RWPE2 (cell line): ENCODE measurements at regions not wholly inside any gene's neighbourhood (a gene's known extent, or its start where the extent isn't known, plus 50 kb on each side); places are given as distances from the start of the nearest gene placed in this dataset.

Experiments used
- ATAC-seq: fragments of 200-7000 bp; cut with Tn5 transposase; 3 replicates; pipeline ENCODE4 v1.9.1; 2021; ENCODE audit warnings: low read depth
- DNase-seq: peaks from one replicate; pipeline ENCODE4 v3.0.0-alpha.2; 2020; ENCODE audit warnings: low spot score
- H3K27ac ChIP-seq: fragments of 450-650 bp; 2 replicates; pipeline ENCODE4 v1.5.1; 2017; ENCODE audit warnings: mild to moderate bottlenecking; ENCODE audit not compliant: poor library complexity, severe bottlenecking
- H3K27me3 ChIP-seq: fragments of 250-450 bp; sonication (Bioruptor Pico); 2 replicates; pipeline ENCODE4 v1.5.1; 2021; ENCODE audit warnings: mild to moderate bottlenecking, moderate library complexity; ENCODE audit not compliant: insufficient read depth, poor library complexity, severe bottlenecking
- H3K36me3 ChIP-seq: fragments of 250-450 bp; sonication (Bioruptor Pico); 2 replicates; pipeline ENCODE4 v1.5.1; 2020; ENCODE audit warnings: low read depth, mild to moderate bottlenecking, moderate library complexity
- H3K4me1 ChIP-seq: fragments of 250-450 bp; sonication (Bioruptor Pico); 2 replicates; pipeline ENCODE4 v1.5.1; 2021; ENCODE audit warnings: mild to moderate bottlenecking, moderate library complexity; ENCODE audit not compliant: insufficient read depth, poor library complexity, severe bottlenecking
- H3K4me3 ChIP-seq: fragments of 250-450 bp; sonication (Bioruptor Pico); 2 replicates; pipeline ENCODE4 v1.5.1; 2021; ENCODE audit warnings: mild to moderate bottlenecking, moderate library complexity; ENCODE audit not compliant: severe bottlenecking
- H3K9me3 ChIP-seq: fragments of 250-450 bp; sonication (Bioruptor Pico); 2 replicates; pipeline ENCODE4 v1.5.1; 2021; ENCODE audit warnings: mild to moderate bottlenecking, moderate library complexity; ENCODE audit not compliant: severe bottlenecking
- CTCF ChIP-seq: fragments of 450-650 bp; IDR thresholded peaks from one replicate; pipeline ENCODE4 v1.5.1; 2017; ENCODE audit warnings: mild to moderate bottlenecking, moderate library complexity; ENCODE audit not compliant: poor library complexity, severe bottlenecking

- no peak for TF ChIP-seq CTCF
- no peaks in the 10 kb centered on the region for H3K4me1 ChIP-seq
- no peaks in the 10 kb centered on the region for H3K9me3 ChIP-seq
- no peak overlapping the region for H3K4me3 ChIP-seq
- no peaks in the 10 kb centered on the region for H3K36me3 ChIP-seq
- no peak overlapping the region for H3K27ac ChIP-seq
- DNase-seq (no peak), ATAC-seq (no peak)
- no peaks in the 10 kb centered on the region for H3K27me3 ChIP-seq
Observed at GRCh38 chr2:100632759-100633158, 70.0 kb downstream of the PDCL3 start.

GRCh38 chr2:100639588-100640390 is 77.0 kb downstream of the PDCL3 start:
- DNase-seq, result no peak
- no peak for ATAC-seq
- Histone ChIP-seq H3K27me3 (no peaks in the 10 kb centered on the region), H3K9me3 (no peaks in the 10 kb centered on the region), H3K4me1 (no peaks in the 10 kb centered on the region), H3K4me3 (no peak overlapping the region), H3K36me3 (no peaks in the 10 kb centered on the region), H3K27ac (no peak overlapping the region)
- no peak for TF ChIP-seq CTCF

GRCh38 chr2:100640431-100641124 is 77.8 kb downstream of the PDCL3 start:
- no peak overlapping the region for H3K4me3 ChIP-seq
- ATAC-seq, result no peak
- no peaks in the 10 kb centered on the region for H3K9me3 ChIP-seq
- no peak for TF ChIP-seq CTCF
- H3K27me3 ChIP-seq, result no peaks in the 10 kb centered on the region
- H3K36me3 ChIP-seq, result no peaks in the 10 kb centered on the region
- no peak overlapping the region for H3K27ac ChIP-seq
- DNase-seq, result no peak
- H3K4me1 ChIP-seq, result no peaks in the 10 kb centered on the region

- no peak overlapping the region for H3K4me3 ChIP-seq
- H3K36me3 ChIP-seq, result no peaks in the 10 kb centered on the region
- H3K27me3 ChIP-seq, result no peaks in the 10 kb centered on the region
- H3K4me1 ChIP-seq, result no peaks in the 10 kb centered on the region
- DNase-seq (no peak), ATAC-seq (no peak)
- TF ChIP-seq CTCF, result no peak
- H3K9me3 ChIP-seq, result no peaks in the 10 kb centered on the region
- H3K27ac ChIP-seq, result no peak overlapping the region
Observed at GRCh38 chr2:100641125-100641435, 78.3 kb downstream of the PDCL3 start.

GRCh38 chr2:100642425-100642824 is 79.6 kb downstream of the PDCL3 start:
- Histone ChIP-seq H3K36me3 (no peaks in the 10 kb centered on the region), H3K27ac (no peak overlapping the region), H3K4me1 (no peaks in the 10 kb centered on the region), H3K9me3 (no peaks in the 10 kb centered on the region), H3K4me3 (no peak overlapping the region), H3K27me3 (no peaks in the 10 kb centered on the region)
- no peak for TF ChIP-seq CTCF
- DNase-seq (no peak), ATAC-seq (no peak)
